ENCODE measurements at regions not wholly inside any gene's neighbourhood (a gene's known extent, or its start where the extent isn't known, plus 50 kb on each side); places are given as distances from the start of the nearest gene placed in this dataset.

- TF ChIP-seq CTCF (conservative IDR thresholded peaks at IDR 0.05), result no peak
- no peak for TF ChIP-seq ZFX (IDR thresholded peaks at IDR 0.05)
Observed at GRCh38 chr13:79802389-79803085, 321.6 kb downstream of the NDFIP2 start.
